IPS DF 6.9 (cell line): ENCODE measurements at regions not wholly inside any gene's neighbourhood (a gene's known extent, or its start where the extent isn't known, plus 50 kb on each side); places are given as distances from the start of the nearest gene placed in this dataset.

Experiments used
- DNase-seq: peaks from one replicate; pipeline ENCODE4 v3.0.0-alpha.2; 2013; ENCODE audit warnings: low read depth, low spot score
- H3K27ac ChIP-seq: one replicate; pipeline ENCODE4 v1.5.1; 2013; ENCODE audit warnings: low read length, control low read depth
- H3K27me3 ChIP-seq: 2 replicates; pipeline ENCODE4 v1.6.1; 2013; ENCODE audit warnings: mild to moderate bottlenecking, low read length; ENCODE audit not compliant: control insufficient read depth, insufficient read depth
- H3K36me3 ChIP-seq: 2 replicates; pipeline ENCODE4 v1.6.1; 2013; ENCODE audit warnings: low read length; ENCODE audit not compliant: control insufficient read depth, insufficient read depth
- H3K4me1 ChIP-seq: 2 replicates; pipeline ENCODE4 v1.6.1; 2013; ENCODE audit warnings: low read length; ENCODE audit not compliant: control insufficient read depth, insufficient read depth
- H3K4me3 ChIP-seq: 2 replicates; pipeline ENCODE4 v1.5.1; 2013; ENCODE audit warnings: mild to moderate bottlenecking, low read length
- H3K9me3 ChIP-seq: 2 replicates; pipeline ENCODE4 v1.6.1; 2013; ENCODE audit warnings: low read length, inconsistent platforms; ENCODE audit not compliant: control insufficient read depth, insufficient read depth
- WGBS: extraction: QIAGEN DNeasy Blood & Tissue Kit; methylation state at CpG from one replicate; pipeline ENCODE4 v1.1.7; 2013; ENCODE audit warnings: mixed read lengths, missing lambda C conversion rate; ENCODE audit not compliant: insufficient read length, insufficient coverage; 5-methylcytosine and 5-hydroxymethylcytosine counted together

DNA sequence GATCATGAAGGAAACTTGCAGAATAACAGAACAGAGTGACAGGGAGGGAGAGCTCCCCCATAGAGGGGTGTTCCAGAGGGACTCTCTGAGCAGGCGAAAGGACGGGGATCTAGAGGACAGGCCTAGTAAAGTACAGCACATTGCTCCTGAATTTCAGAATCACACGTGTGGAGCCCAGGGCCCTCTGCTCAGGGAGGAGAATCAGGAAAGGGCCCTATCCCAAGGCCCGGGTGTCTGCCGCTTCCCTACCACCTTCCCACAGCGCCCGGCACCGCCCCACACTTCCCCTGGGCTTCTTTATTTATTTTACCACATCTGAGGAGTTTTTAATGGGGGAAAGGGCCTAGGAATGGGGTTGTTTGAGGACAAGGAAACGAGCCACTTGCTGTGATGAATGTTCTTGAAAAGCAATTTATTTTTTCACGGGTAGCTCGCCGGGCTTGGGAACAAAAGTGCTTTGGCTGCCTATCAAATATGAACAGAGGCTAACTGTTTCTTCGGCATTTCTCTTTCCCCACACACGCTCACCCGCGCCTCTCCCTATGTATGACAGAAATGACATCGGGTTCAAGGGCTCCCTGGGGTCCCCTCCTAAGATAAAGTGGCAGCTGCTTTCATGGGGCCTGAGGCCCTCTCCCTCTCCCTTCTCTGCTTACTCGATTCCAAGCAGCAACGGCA lies 79.3 kb upstream of the GLI2 start:
- no CpG with 5 or more reads among the region's 19 CpGs for WGBS
- no peak for DNase-seq

DNA sequence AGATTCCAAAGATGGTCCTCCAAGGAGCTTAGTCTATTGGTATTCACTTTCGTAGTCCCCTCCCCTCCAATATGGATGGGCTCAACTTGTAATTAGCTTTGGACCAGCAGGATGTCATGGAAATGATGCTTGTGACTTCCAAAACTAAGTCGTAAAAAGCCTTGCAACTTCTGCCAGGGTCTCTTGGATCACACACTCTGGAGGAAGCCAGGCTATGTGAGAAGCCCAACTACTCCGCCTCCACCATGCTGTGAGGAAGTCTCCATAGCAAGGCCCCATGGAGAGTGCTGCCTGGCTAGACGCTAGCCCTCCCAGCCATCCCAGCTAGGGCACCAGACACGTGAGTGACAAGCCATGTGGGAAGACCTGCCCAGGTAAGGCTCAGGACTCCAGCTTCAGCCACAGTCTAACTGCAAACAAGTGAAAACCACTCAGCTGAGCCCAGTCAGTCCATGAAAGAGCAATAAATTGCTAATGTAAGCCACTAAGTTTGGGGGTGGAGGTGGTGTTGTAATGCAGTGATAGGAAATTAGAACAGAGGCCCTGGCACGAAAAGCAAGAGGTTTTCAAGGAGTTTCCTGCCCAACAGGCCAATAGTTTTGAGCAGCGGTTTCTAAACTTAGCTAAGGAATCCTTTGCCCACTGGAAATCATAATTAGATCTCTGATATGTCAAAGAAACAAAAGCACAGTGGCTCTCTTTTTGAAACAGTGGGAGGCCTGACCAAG lies 77.5 kb upstream of the GLI2 start:
- WGBS: no CpG with 5 or more reads among the region's 7 CpGs
- Histone ChIP-seq H3K27me3 (peaks cover 1% of the 10 kb centered on the region; the same call in 1 of the 2 replicates), H3K4me1 (peaks cover 2% of the 10 kb centered on the region; the same call in 1 of the 2 replicates), H3K27ac (no peak overlapping the region), H3K9me3 (no peaks in the 10 kb centered on the region), H3K36me3 (no peaks in the 10 kb centered on the region), H3K4me3 (no peak overlapping the region)
- no peak for DNase-seq

More for the DNA sequence above, 79.3 kb upstream of the GLI2 start:
- H3K9me3 ChIP-seq: no peaks in the 10 kb centered on the region
- H3K4me1 ChIP-seq: no peaks in the 10 kb centered on the region
- no peak overlapping the region for H3K4me3 ChIP-seq
- H3K36me3 ChIP-seq: no peaks in the 10 kb centered on the region
- no peak overlapping the region for H3K27ac ChIP-seq
- H3K27me3 ChIP-seq: no peaks in the 10 kb centered on the region

DNA sequence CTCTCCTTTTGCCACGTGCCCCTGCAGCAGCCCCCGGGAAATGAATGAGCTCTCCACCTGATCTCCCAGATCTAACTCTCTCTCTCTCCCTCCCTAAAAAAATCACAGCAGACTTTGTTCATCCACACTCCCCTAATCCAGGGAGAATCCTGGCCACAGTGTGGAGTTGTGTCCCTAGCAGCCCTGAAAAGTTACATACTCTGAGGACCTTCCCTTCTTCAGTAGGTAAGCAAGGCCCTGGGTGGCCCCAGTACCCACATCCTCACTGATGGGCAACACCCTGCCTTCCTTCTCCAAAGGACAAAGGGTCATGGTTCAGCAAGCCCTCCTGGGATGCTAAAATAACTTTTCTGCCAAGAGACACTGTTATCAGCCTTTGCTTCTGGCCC lies 76.9 kb upstream of the GLI2 start:
- H3K4me1 ChIP-seq: peaks cover 2% of the 10 kb centered on the region; the same call in 1 of the 2 replicates

DNA sequence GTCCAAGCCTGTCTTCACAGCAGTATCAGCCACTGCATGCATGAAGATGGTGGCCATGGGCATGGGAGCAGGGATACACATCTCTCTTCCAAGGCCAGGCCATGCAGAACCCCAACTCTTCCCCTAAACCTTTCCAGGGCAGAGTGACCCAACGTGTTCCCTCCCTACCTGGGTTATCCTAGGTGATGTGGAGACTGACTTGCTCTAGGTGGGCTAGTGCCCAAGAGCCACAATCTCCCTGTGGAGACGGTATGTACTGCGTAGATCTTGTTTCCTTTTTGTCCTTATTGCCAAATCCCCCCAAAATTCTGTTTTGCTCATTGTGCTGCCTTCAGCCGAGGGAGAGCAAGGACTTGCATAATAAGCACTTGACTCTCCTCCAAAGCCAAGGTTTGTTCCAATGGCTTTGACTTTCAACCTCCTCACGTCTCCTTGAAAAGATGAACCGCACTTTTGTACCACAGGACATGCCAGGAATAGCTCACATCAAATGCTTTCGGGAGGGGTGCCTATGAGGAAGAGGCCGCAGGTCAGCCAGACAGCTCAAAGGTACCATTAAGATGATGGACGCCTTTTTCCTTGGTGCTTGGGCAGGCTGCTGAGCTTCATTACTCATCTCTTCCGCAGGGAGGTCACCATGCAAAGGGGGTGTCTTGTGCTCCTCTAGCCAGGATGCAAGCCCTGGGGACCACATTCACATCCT lies 76.2 kb upstream of the GLI2 start:
- DNase-seq: no peak
- Histone ChIP-seq H3K4me3 (no peak overlapping the region), H3K27ac (no peak overlapping the region), H3K4me1 (peaks cover 2% of the 10 kb centered on the region; the same call in 1 of the 2 replicates), H3K36me3 (no peaks in the 10 kb centered on the region), H3K9me3 (no peaks in the 10 kb centered on the region), H3K27me3 (peaks cover 1% of the 10 kb centered on the region; the same call in 1 of the 2 replicates)
- WGBS: no CpG with 5 or more reads among the region's 10 CpGs

More for the DNA sequence above, 76.9 kb upstream of the GLI2 start:
- Histone ChIP-seq H3K27ac (no peak overlapping the region), H3K4me3 (no peak overlapping the region), H3K36me3 (no peaks in the 10 kb centered on the region), H3K9me3 (no peaks in the 10 kb centered on the region), H3K27me3 (peaks cover 1% of the 10 kb centered on the region; the same call in 1 of the 2 replicates)
- no peak for DNase-seq
- no CpG with 5 or more reads among the region's 2 CpGs for WGBS

DNA sequence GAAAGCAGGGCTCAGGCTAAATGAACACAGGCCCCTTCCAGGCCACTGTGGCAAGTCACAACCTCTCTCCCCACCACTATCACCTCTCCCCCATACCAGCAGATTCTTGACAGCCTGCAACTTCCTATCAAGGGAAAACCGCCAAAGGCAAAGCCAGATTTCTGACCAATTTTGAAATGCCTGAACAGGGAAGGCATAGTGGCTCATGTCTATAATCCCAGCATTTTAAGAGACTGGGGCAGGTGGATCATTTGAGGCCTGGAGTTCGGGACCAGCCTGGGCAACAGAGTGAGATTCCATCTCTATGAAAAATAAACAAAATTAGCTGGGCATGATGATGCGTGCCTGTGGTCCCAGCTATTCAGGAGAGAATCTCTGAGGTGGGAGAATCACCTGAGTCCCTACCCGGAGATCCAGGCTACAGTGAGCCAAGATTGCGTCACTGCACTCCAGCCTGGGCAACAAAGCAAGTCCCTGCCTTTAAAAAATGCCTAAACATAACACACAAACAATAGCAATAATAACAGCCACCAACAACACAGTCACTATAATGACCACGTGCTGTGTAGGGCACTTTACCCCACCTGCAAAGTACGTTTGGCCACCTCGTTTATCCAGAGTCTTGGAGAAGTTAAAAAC lies 75.5 kb upstream of the GLI2 start:
- Histone ChIP-seq H3K4me1 (peaks cover 2% of the 10 kb centered on the region; the same call in 1 of the 2 replicates), H3K9me3 (no peaks in the 10 kb centered on the region), H3K4me3 (no peak overlapping the region), H3K27ac (no peak overlapping the region), H3K36me3 (no peaks in the 10 kb centered on the region), H3K27me3 (peaks cover 1% of the 10 kb centered on the region; the same call in 1 of the 2 replicates)
- no CpG with 5 or more reads among the region's 8 CpGs for WGBS
- no peak for DNase-seq

DNA sequence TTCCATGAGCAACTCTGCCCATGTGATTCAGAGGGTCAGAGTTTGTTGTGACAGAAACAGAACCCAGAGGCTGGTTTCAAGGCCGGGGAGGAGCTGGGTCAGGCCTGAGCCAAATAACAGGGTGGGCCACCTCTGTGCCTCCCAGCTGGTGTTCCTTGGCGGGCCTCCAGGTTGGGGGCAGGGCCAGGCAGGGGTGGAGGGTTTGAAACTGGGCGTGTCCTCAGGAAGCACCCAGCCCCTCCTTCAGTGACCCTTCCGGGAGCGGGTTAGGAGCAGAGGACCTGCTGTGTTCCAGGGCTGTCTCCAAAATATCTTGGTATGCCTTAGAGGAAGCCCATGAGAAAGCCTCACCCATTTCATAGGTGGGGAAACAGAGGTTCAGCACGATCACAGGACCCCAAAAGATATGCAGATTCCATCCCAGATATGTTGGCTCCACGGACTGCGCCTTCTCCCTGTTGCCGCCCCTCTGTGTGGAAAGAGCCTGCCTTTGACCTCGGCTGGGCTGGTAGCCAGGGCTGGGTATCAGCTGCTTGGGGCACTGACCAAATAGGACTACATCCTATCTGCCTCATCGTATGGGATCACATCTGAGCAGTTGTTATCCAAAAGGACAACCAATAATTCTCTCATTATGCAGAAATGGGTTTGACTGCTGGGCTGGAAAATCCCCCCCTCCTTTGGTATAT lies 74.8 kb upstream of the GLI2 start:
- Histone ChIP-seq H3K27me3 (peaks cover 1% of the 10 kb centered on the region; the same call in 1 of the 2 replicates), H3K9me3 (no peaks in the 10 kb centered on the region), H3K27ac (no peak overlapping the region), H3K4me1 (peaks cover 2% of the 10 kb centered on the region; the same call in 1 of the 2 replicates), H3K36me3 (no peaks in the 10 kb centered on the region), H3K4me3 (no peak overlapping the region)
- WGBS: no CpG with 5 or more reads among the region's 11 CpGs
- no peak for DNase-seq

DNA sequence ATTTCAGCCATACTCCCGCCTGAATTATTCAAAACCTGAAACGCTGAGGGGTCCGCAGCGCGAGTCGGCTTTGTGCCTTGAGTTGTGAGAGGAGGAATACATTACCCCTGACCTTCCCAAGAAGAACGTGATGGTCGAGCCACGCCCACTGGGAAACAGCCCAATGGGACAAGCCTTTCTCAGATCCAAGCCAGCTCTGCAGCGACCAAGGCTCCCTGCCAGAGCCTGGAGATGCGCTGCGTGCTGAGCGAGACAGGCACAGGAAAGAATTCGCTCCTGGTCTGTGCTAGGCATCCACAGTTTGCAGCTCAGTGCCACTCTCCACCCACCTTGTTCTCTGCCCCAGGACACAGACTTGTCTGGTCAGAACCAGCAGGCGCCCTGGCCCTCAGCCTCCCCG lies 74.1 kb upstream of the GLI2 start:
- no peak overlapping the region for H3K27ac ChIP-seq
- no CpG with 5 or more reads among the region's 16 CpGs for WGBS
- H3K4me3 ChIP-seq: no peak overlapping the region
- peaks cover 1% of the 10 kb centered on the region; the same call in 1 of the 2 replicates for H3K27me3 ChIP-seq
- no peak for DNase-seq
- no peaks in the 10 kb centered on the region for H3K9me3 ChIP-seq
- peaks cover 2% of the 10 kb centered on the region; the same call in 1 of the 2 replicates for H3K4me1 ChIP-seq
- H3K36me3 ChIP-seq: no peaks in the 10 kb centered on the region

DNA sequence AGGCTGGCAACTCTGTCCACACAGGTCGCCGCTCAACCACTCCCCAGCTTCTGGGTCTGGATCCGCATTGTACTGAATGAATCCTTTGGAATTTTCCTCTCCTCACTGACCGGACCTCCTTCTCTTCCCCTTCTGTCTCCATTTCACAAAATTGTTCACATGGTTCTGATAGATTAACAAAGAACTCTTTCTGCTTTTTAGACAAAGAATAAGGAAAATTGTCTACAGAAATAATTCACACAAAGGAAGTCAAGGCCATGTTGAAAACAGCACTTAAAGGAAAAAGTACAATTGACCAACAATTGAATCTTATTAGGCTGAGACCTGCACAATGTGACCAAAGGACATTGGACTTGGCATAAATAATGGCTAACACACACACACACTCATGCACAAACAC lies 73.6 kb upstream of the GLI2 start:
- Histone ChIP-seq H3K27ac (no peak overlapping the region), H3K27me3 (peaks cover 1% of the 10 kb centered on the region; the same call in 1 of the 2 replicates), H3K4me1 (peaks cover 2% of the 10 kb centered on the region; the same call in 1 of the 2 replicates), H3K9me3 (no peaks in the 10 kb centered on the region), H3K36me3 (no peaks in the 10 kb centered on the region), H3K4me3 (no peak overlapping the region)
- DNase-seq: no peak
- WGBS: no CpG with 5 or more reads among the region's 4 CpGs

DNA sequence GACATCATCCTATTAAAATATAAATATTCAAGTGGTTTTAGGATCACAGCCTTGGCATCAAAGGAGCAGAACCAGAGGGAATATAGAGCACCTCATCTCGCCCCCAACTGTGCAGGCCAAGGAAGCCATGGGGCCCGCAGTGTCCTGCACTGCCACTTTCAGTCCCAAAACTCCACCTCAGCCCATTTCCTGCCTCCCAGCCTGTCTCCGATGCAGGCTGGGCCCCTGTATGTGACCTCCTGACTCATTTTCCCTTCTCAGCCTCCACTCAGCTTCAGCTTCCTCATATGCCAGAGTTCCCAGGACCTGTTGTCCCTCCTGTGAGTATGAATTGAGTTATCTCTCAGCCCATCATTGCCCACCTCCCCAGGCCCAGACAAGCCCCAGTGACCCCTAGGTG lies 72.9 kb upstream of the GLI2 start:
- peaks cover 2% of the 10 kb centered on the region; the same call in 1 of the 2 replicates for H3K4me1 ChIP-seq
- no CpG with 5 or more reads among the region's 3 CpGs for WGBS
- H3K9me3 ChIP-seq: no peaks in the 10 kb centered on the region
- no peak overlapping the region for H3K4me3 ChIP-seq
- H3K27ac ChIP-seq: no peak overlapping the region
- no peak for DNase-seq
- peaks cover 1% of the 10 kb centered on the region; the same call in 1 of the 2 replicates for H3K27me3 ChIP-seq
- H3K36me3 ChIP-seq: no peaks in the 10 kb centered on the region
